ENCODE measurements at regions not wholly inside any gene's neighbourhood (a gene's known extent, or its start where the extent isn't known, plus 50 kb on each side); places are given as distances from the start of the nearest gene placed in this dataset.

DNA sequence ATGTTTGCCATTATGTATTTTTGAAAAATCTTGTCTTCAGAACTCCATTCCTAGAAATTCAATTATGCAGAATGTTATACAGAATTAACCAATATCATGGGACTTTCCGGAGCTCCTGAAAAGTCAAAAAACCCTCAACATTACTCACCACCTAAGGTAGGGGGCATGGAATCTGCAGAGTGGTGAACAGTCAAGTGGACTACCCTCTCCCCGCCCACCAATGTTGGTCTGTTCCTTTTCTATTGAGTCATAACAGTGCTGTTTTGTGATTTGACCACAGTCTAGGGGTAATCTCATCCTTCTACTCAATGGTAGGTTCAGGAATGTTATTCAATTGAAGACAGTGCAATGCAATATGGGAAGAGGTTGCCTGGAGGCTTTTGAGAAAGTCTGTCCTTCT, 130.5 kb upstream of the HABP2 start:
- TF ChIP-seq, protein P1, sequence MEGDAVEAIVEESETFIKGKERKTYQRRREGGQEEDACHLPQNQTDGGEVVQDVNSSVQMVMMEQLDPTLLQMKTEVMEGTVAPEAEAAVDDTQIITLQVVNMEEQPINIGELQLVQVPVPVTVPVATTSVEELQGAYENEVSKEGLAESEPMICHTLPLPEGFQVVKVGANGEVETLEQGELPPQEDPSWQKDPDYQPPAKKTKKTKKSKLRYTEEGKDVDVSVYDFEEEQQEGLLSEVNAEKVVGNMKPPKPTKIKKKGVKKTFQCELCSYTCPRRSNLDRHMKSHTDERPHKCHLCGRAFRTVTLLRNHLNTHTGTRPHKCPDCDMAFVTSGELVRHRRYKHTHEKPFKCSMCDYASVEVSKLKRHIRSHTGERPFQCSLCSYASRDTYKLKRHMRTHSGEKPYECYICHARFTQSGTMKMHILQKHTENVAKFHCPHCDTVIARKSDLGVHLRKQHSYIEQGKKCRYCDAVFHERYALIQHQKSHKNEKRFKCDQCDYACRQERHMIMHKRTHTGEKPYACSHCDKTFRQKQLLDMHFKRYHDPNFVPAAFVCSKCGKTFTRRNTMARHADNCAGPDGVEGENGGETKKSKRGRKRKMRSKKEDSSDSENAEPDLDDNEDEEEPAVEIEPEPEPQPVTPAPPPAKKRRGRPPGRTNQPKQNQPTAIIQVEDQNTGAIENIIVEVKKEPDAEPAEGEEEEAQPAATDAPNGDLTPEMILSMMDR (conservative IDR thresholded peaks at IDR 0.05; ENCODE audit: low read depth, low read length), result no peak
- DNase-seq (ENCODE audit: low read depth), result no peak
- H3K4me3 ChIP-seq (ENCODE audit: low read depth, low read length), result no peak overlapping the region

- TF ChIP-seq, protein P1 (conservative IDR thresholded peaks at IDR 0.05; ENCODE audit: low read depth, low read length), result no peak
- no peak for DNase-seq (ENCODE audit: low read depth)
Measured at GRCh38 chr10:113423981-113424721, 128.7 kb upstream of the HABP2 start.

DNA sequence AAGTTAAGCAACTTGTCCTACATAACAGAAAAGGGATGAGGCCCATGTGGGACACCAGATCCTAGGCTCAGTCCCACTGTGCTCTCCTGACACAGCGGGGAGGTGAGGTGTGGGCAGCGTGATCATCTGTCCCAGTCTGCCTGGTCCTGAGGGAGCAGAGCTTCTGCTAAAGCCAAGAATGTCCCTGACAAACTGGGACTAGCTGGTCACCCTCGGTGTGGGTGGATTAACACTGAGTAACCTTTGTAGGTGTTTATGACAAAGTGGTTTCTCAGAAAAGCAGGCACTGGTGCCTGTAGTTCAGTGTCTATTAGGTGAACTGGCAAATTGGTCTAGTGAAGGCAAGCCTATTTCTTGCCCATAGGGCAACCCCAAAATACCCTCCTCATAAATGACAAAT, 127.8 kb upstream of the HABP2 start:
- H3K4me3 ChIP-seq (ENCODE audit: low read depth, low read length), result no peak overlapping the region
- DNase-seq (ENCODE audit: low read depth), result no peak
- TF ChIP-seq, protein P1 (conservative IDR thresholded peaks at IDR 0.05; ENCODE audit: low read depth, low read length), result no peak

More at GRCh38 chr10:113423981-113424721, 128.7 kb upstream of the HABP2 start:
- H3K4me3 ChIP-seq (ENCODE audit: low read depth, low read length), result no peak overlapping the region

DNA sequence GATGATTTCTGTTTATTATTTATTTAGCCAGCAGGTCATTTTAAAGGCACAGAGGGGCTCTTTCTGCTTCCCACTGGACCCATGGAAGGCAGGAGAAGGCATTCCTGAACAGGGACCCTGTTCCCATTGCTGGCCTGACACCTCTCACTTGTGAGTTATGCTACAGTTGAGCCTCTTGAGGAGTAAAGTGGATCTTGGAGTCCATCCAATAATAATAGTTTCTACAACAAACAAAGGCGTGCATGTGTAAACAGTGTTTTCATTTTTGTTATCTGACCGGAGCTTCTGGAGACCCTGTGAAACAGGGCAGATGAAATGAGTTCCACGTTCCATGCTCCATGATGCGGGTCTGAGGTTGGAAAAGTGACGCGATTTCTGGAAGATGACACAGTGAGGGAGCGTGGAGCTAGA, 127.3 kb upstream of the HABP2 start:
- TF ChIP-seq, protein P1 (conservative IDR thresholded peaks at IDR 0.05; ENCODE audit: low read depth, low read length), result no peak
- H3K4me3 ChIP-seq (ENCODE audit: low read depth, low read length), result no peak overlapping the region
- DNase-seq (ENCODE audit: low read depth), result no peak

- DNase-seq (ENCODE audit: low read depth), result no peak
- H3K4me3 ChIP-seq (ENCODE audit: low read depth, low read length), result no peak overlapping the region
- TF ChIP-seq, protein P1 (conservative IDR thresholded peaks at IDR 0.05; ENCODE audit: low read depth, low read length), result no peak
Measured at GRCh38 chr10:113426181-113426877, 126.5 kb upstream of the HABP2 start.

DNA sequence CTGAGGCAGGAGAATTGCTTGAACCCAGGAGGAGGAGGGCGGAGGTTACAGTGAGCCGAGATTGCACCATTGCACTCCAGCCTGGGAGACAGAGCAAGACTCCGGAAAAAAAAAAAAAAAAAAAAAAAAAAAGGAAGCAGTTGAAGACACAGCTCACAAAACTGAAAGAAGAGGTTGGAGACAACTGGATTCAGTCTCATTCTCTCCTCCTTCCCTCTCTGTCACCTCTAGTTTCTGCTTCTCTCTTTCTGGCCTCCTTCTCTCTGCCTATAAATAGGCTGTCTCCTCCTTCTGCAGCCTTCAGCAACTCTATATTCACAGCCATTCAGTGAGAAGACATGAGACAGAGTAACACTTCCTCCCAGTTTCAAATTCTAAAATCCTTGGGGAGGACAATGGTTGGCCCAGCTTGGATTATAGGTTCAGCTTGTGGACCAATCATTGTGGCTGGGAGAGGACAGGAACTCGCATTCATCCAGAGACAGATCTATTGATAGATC, 125.6 kb upstream of the HABP2 start:
- DNase-seq (ENCODE audit: low read depth), result no peak
- no peak overlapping the region for H3K4me3 ChIP-seq (ENCODE audit: low read depth, low read length)
- TF ChIP-seq, protein P1 (conservative IDR thresholded peaks at IDR 0.05; ENCODE audit: low read depth, low read length), result no peak

Data from epithelial cell of proximal tubule (primary cell).